ENCODE measurements at regions not wholly inside any gene's neighbourhood (a gene's known extent, or its start where the extent isn't known, plus 50 kb on each side); places are given as distances from the start of the nearest gene placed in this dataset.

- H3K36me3 Mint-ChIP-seq (ENCODE audit: low read depth, unreplicated experiment), result no peaks in the 10 kb centered on the region
- no peak for DNase-seq (ENCODE audit: low spot score)
- no peak overlapping the region for H3K4me3 Mint-ChIP-seq (ENCODE audit: unreplicated experiment)
- no peaks in the 10 kb centered on the region for H3K4me1 Mint-ChIP-seq (ENCODE audit: unreplicated experiment)
- H3K27ac Mint-ChIP-seq (ENCODE audit: unreplicated experiment), result no peak overlapping the region
- H3K9me3 Mint-ChIP-seq (ENCODE audit: unreplicated experiment), result no peaks in the 10 kb centered on the region
- no peak for TF ChIP-seq CTCF (IDR thresholded peaks at IDR 0.05; ENCODE audit: unreplicated experiment)
- peaks cover 6% of the 10 kb centered on the region for H3K27me3 Mint-ChIP-seq (ENCODE audit: unreplicated experiment)
Observed at GRCh38 chr18:75132098-75132870, 76.7 kb downstream of the PTGR3 start.

GRCh38 chr18:75131381-75132000 lies 77.4 kb downstream of the PTGR3 start:
- H3K9me3 Mint-ChIP-seq (ENCODE audit: unreplicated experiment), result no peaks in the 10 kb centered on the region
- H3K27ac Mint-ChIP-seq (ENCODE audit: unreplicated experiment), result no peak overlapping the region
- no peak overlapping the region for H3K4me3 Mint-ChIP-seq (ENCODE audit: unreplicated experiment)
- no peak for TF ChIP-seq CTCF (IDR thresholded peaks at IDR 0.05; ENCODE audit: unreplicated experiment)
- H3K27me3 Mint-ChIP-seq (ENCODE audit: unreplicated experiment), result peaks cover 7% of the 10 kb centered on the region
- no peaks in the 10 kb centered on the region for H3K4me1 Mint-ChIP-seq (ENCODE audit: unreplicated experiment)
- no peak for DNase-seq (ENCODE audit: low spot score)
- H3K36me3 Mint-ChIP-seq (ENCODE audit: low read depth, unreplicated experiment), result peaks cover 5% of the 10 kb centered on the region

- TF ChIP-seq CTCF (IDR thresholded peaks at IDR 0.05; ENCODE audit: unreplicated experiment), result no peak
- DNase-seq (ENCODE audit: low spot score), result no peak
- no peak overlapping the region for H3K27ac Mint-ChIP-seq (ENCODE audit: unreplicated experiment)
Observed at GRCh38 chr18:75130591-75131328, 78.2 kb downstream of the PTGR3 start.

GRCh38 chr18:75129717-75130477 lies 79.0 kb downstream of the PTGR3 start:
- no peak for TF ChIP-seq CTCF (IDR thresholded peaks at IDR 0.05; ENCODE audit: unreplicated experiment)
- Mint-ChIP-seq H3K9me3 (ENCODE audit: unreplicated experiment) (no peaks in the 10 kb centered on the region), H3K27me3 (ENCODE audit: unreplicated experiment) (peaks cover 7% of the 10 kb centered on the region), H3K4me1 (ENCODE audit: unreplicated experiment) (no peaks in the 10 kb centered on the region), H3K4me3 (ENCODE audit: unreplicated experiment) (no peak overlapping the region), H3K27ac (ENCODE audit: unreplicated experiment) (no peak overlapping the region), H3K36me3 (ENCODE audit: low read depth, unreplicated experiment) (peaks cover 5% of the 10 kb centered on the region)
- no peak for DNase-seq (ENCODE audit: low spot score)

More at GRCh38 chr18:75130591-75131328, 78.2 kb downstream of the PTGR3 start:
- Mint-ChIP-seq H3K4me1 (ENCODE audit: unreplicated experiment) (no peaks in the 10 kb centered on the region), H3K9me3 (ENCODE audit: unreplicated experiment) (no peaks in the 10 kb centered on the region), H3K27me3 (ENCODE audit: unreplicated experiment) (peaks cover 7% of the 10 kb centered on the region), H3K4me3 (ENCODE audit: unreplicated experiment) (no peak overlapping the region), H3K36me3 (ENCODE audit: low read depth, unreplicated experiment) (peaks cover 5% of the 10 kb centered on the region)
